ENCODE measurements at regions not wholly inside any gene's neighbourhood (a gene's known extent, or its start where the extent isn't known, plus 50 kb on each side); places are given as distances from the start of the nearest gene placed in this dataset.

- TF ChIP-seq CTCF (IDR thresholded peaks at IDR 0.05) (no peak), ZFX (IDR thresholded peaks at IDR 0.05; ENCODE audit: borderline replicate concordance) (no peak)
These were observed 259.1 kb upstream of the FAM174A start for GRCh38 chr5:100276071-100276470.
